SK-N-SH treated with all-trans-retinoic acid at 6 μM for 48 hours (cell line): ENCODE measurements at regions not wholly inside any gene's neighbourhood (a gene's known extent, or its start where the extent isn't known, plus 50 kb on each side); places are given as distances from the start of the nearest gene placed in this dataset.
"Not testable (repeated sequence)": the region's sequence is repeated elsewhere in the genome, so short reads cannot be mapped to it uniquely, and the experiment has no call there.

Experiments used
- ATAC-seq: fragments of 200-7000 bp; cut with Tn5 transposase; 3 replicates; pipeline ENCODE4 v1.9.1; 2020; ENCODE audit warnings: mild to moderate bottlenecking, moderate library complexity
- ARNTL ChIP-seq: fragments of 450-650 bp; formaldehyde crosslinking; IDR thresholded peaks from 2 replicates; pipeline ENCODE4 v1.5.0; 2020; ENCODE audit warnings: low read depth, mild to moderate bottlenecking, moderate library complexity, borderline replicate concordance
- CSDC2 ChIP-seq: fragments of 250-450 bp; sonication (Bioruptor Pico); IDR thresholded peaks from 2 replicates; pipeline ENCODE4 v1.5.0; 2020; ENCODE audit warnings: mild to moderate bottlenecking, moderate library complexity
- ISL1 ChIP-seq: fragments of 250-450 bp; sonication (Bioruptor Pico); IDR thresholded peaks from 2 replicates; pipeline ENCODE4 v2.1.2; 2022; ENCODE audit warnings: mild to moderate bottlenecking, moderate library complexity
- OSR1 ChIP-seq: fragments of 250-450 bp; sonication (Bioruptor Pico); IDR thresholded peaks from 2 replicates; pipeline ENCODE4 v1.8.0; 2022; ENCODE audit warnings: moderate library complexity, mild to moderate bottlenecking, inconsistent platforms
- PPARA ChIP-seq: fragments of 250-450 bp; sonication (Bioruptor Pico); IDR thresholded peaks from 2 replicates; pipeline ENCODE4 v1.5.0; 2020; ENCODE audit warnings: mild to moderate bottlenecking, borderline replicate concordance
- RARB ChIP-seq: fragments of 250-450 bp; sonication (Bioruptor Pico); IDR thresholded peaks from 2 replicates; pipeline ENCODE4 v1.8.0; 2021; ENCODE audit warnings: mild to moderate bottlenecking, moderate library complexity
- TCF4 ChIP-seq: fragments of 250-450 bp; sonication (Bioruptor Pico); IDR thresholded peaks from 2 replicates; pipeline ENCODE4 v1.8.0; 2021; ENCODE audit warnings: mild to moderate bottlenecking, moderate library complexity, borderline replicate concordance
- TOX ChIP-seq: fragments of 250-450 bp; sonication (Bioruptor Pico); IDR thresholded peaks from 2 replicates; pipeline ENCODE4 v1.8.0; 2021; ENCODE audit warnings: mild to moderate bottlenecking, moderate library complexity, borderline replicate concordance
- ZC3H10 ChIP-seq: fragments of 250-450 bp; sonication (Bioruptor Pico); IDR thresholded peaks from 2 replicates; pipeline ENCODE4 v1.5.1; 2021; ENCODE audit warnings: mild to moderate bottlenecking, moderate library complexity
- ZFP3 ChIP-seq: fragments of 250-450 bp; sonication (Bioruptor Pico); IDR thresholded peaks from 2 replicates; pipeline ENCODE4 v1.5.0; 2020; ENCODE audit warnings: mild to moderate bottlenecking, moderate library complexity
- ZNF565 ChIP-seq: fragments of 450-650 bp; formaldehyde crosslinking; conservative IDR thresholded peaks from 2 replicates; pipeline ENCODE4 v1.5.0; 2020; ENCODE audit warnings: low read depth, mild to moderate bottlenecking, moderate library complexity
- ZNF8 ChIP-seq: fragments of 450-650 bp; formaldehyde crosslinking; IDR thresholded peaks from 2 replicates; pipeline ENCODE4 v1.5.0; 2020; ENCODE audit warnings: mild to moderate bottlenecking, moderate library complexity
- TF ChIP-seq, protein P1 (sequence below): fragments of 250-450 bp; sonication (Bioruptor Pico); IDR thresholded peaks from 2 replicates; pipeline ENCODE4 v1.5.1; 2021; ENCODE audit warnings: mild to moderate bottlenecking, moderate library complexity
- TF ChIP-seq, protein P2 (sequence below): fragments of 250-450 bp; sonication (Bioruptor Pico); IDR thresholded peaks from 2 replicates; pipeline ENCODE4 v1.5.1; 2020; ENCODE audit warnings: low read depth, mild to moderate bottlenecking, moderate library complexity
- TF ChIP-seq, protein P3 (sequence below): fragments of 250-450 bp; sonication (Bioruptor Pico); IDR thresholded peaks from 2 replicates; pipeline ENCODE4 v1.8.0; 2020; ENCODE audit warnings: mild to moderate bottlenecking, moderate library complexity, borderline replicate concordance
- TF ChIP-seq, protein P4 (sequence below): fragments of 250-450 bp; sonication (Bioruptor Pico); IDR thresholded peaks from 2 replicates; pipeline ENCODE4 v1.8.0; 2021; ENCODE audit warnings: low read depth, mild to moderate bottlenecking, moderate library complexity, borderline replicate concordance
- TF ChIP-seq, protein P5 (sequence below): fragments of 250-450 bp; sonication (Bioruptor Pico); IDR thresholded peaks from 2 replicates; pipeline ENCODE4 v1.5.0; 2020; ENCODE audit warnings: mild to moderate bottlenecking, moderate library complexity

DNA sequence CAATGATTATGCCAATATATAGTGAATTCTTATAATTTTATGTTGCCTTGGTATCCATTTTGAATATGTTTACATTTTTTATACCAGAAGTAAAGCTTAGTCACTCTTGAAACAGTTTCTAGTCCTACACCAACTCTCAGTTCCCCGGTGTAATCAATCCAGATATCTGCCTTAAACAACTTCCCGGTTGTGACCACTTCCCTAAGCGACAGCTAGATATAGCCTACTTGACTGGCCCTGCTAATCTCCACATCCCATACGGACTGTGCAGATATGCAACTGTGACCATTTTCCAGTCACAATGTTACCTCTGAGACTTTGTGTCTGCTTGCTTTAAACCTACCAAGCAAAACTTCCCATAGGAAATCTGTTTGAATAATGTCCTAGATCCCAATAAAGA lies 1551.5 kb upstream of the SEL1L start (continued):
- TF ChIP-seq, protein P1, sequence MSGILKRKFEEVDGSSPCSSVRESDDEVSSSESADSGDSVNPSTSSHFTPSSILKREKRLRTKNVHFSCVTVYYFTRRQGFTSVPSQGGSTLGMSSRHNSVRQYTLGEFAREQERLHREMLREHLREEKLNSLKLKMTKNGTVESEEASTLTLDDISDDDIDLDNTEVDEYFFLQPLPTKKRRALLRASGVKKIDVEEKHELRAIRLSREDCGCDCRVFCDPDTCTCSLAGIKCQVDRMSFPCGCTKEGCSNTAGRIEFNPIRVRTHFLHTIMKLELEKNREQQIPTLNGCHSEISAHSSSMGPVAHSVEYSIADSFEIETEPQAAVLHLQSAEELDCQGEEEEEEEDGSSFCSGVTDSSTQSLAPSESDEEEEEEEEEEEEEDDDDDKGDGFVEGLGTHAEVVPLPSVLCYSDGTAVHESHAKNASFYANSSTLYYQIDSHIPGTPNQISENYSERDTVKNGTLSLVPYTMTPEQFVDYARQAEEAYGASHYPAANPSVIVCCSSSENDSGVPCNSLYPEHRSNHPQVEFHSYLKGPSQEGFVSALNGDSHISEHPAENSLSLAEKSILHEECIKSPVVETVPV (CRISPR knock-in tag) = no peak
- TF ChIP-seq, protein P2, sequence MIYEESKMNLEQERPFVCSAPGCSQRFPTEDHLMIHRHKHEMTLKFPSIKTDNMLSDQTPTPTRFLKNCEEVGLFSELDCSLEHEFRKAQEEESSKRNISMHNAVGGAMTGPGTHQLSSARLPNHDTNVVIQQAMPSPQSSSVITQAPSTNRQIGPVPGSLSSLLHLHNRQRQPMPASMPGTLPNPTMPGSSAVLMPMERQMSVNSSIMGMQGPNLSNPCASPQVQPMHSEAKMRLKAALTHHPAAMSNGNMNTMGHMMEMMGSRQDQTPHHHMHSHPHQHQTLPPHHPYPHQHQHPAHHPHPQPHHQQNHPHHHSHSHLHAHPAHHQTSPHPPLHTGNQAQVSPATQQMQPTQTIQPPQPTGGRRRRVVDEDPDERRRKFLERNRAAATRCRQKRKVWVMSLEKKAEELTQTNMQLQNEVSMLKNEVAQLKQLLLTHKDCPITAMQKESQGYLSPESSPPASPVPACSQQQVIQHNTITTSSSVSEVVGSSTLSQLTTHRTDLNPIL (CRISPR knock-in tag) = no peak
- TF ChIP-seq, protein P3, sequence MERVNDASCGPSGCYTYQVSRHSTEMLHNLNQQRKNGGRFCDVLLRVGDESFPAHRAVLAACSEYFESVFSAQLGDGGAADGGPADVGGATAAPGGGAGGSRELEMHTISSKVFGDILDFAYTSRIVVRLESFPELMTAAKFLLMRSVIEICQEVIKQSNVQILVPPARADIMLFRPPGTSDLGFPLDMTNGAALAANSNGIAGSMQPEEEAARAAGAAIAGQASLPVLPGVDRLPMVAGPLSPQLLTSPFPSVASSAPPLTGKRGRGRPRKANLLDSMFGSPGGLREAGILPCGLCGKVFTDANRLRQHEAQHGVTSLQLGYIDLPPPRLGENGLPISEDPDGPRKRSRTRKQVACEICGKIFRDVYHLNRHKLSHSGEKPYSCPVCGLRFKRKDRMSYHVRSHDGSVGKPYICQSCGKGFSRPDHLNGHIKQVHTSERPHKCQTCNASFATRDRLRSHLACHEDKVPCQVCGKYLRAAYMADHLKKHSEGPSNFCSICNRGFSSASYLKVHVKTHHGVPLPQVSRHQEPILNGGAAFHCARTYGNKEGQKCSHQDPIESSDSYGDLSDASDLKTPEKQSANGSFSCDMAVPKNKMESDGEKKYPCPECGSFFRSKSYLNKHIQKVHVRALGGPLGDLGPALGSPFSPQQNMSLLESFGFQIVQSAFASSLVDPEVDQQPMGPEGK = no peak
- TF ChIP-seq TOX (CRISPR knock-in tag) = no peak
- TF ChIP-seq RARB = no peak
- TF ChIP-seq ISL1 = no peak
- TF ChIP-seq ZFP3 = no peak
- no peak for TF ChIP-seq TCF4 (CRISPR knock-in tag)
- TF ChIP-seq, all 23 proteins: peak for 0

DNA sequence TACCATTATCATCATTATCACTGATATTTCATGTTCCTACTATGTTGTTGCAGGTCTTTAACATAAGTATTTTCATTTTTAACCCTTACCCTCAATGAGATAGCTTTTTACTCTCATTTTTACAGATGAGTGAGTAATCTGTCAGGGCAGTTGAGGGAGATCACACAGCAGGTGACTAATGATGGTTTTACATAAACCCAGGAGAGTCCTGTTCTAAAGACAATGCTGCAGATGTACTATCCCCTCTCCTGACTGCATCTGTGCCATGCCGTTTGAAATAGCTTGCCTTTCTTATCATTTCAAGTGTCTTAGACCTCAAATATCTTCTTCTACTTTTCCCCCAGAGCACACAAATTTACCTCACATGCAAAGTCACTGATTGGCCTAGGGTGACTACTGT lies 1552.1 kb upstream of the SEL1L start:
- TF ChIP-seq OSR1 (CRISPR knock-in tag) (no peak), ZNF8 (no peak), ZC3H10 (CRISPR knock-in tag) (no peak), ARNTL (CRISPR knock-in tag) (no peak), ISL1 (no peak), TCF4 (CRISPR knock-in tag) (no peak), PPARA (CRISPR knock-in tag) (no peak), ZFP3 (no peak), CSDC2 (CRISPR knock-in tag) (no peak), ZNF565 (CRISPR knock-in tag) (no peak)
- TF ChIP-seq, protein P2 (CRISPR knock-in tag) = no peak
- TF ChIP-seq, protein P4, sequence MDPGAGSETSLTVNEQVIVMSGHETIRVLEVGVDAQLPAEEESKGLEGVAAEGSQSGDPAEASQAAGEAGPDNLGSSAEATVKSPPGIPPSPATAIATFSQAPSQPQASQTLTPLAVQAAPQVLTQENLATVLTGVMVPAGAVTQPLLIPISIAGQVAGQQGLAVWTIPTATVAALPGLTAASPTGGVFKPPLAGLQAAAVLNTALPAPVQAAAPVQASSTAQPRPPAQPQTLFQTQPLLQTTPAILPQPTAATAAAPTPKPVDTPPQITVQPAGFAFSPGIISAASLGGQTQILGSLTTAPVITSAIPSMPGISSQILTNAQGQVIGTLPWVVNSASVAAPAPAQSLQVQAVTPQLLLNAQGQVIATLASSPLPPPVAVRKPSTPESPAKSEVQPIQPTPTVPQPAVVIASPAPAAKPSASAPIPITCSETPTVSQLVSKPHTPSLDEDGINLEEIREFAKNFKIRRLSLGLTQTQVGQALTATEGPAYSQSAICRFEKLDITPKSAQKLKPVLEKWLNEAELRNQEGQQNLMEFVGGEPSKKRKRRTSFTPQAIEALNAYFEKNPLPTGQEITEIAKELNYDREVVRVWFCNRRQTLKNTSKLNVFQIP (CRISPR knock-in tag) = no peak

DNA sequence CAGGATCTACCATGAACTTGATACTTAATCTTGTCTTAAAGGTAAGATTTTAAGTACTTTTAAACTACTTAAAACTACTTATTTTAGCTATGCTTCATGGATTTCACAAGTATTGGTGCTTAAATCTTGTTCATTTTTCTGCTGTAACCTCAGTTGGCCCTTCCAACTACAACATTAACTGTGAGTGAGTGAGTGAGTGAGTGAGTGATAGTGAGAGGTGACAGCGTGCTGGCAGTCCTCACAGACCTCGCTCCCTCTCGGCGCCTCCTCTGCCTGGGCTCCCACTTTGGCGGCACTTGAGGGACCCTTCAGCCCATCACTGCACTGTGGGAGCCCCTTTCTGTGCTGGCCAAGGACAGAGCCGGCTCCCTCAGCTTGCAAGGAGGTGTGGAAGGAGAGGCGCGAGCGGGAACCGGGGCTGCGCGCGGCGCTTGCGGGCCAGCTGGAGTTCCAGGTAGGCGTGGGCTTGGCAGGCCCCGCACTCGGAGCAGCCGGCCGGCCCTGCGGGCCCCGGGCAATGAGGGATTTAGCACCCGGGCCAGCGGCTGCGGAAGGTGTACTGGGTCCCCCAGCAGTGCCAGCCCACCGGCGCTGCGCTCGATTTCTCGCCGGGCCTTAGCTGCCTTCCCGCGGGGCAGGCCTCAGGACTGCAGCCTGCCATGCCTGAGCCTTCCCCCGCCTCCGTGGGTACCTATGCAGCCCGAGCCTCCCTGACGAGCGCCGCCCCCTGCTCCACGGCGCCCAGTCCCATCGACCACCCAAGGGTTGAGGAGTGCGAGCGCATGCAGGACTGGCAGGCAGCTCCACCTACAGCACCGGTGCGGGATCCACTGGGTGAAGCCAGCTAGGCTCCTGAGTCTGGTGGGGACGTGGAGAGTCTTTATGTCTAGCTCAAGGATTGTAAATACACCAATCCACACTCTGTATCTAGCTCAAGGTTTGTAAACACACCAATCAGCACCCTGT lies 1558.6 kb upstream of the SEL1L start:
- not testable (repeated sequence) for ATAC-seq

More for the DNA sequence above, 1552.1 kb upstream of the SEL1L start:
- ATAC-seq = no peak

DNA sequence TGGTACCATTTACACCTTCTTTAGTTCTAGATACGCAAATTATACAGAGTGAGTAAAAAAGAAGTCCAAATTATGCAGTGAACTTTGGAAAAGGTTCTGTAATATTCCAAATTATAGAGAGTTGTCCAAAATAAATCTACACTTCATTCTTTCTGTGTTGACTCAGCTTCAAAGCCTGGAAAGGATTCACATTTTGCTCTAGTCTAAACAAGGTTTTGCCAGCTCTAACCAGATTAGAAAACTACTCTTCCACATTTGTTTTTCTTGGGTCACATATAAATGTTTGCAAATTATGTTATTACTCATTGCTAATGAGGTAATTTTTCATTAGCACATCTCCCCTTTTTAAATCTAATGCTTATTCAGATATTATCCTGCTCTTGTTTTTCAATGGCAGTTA lies 1562.4 kb upstream of the SEL1L start:
- no peak for TF ChIP-seq CSDC2 (CRISPR knock-in tag)
- ATAC-seq = no peak

DNA sequence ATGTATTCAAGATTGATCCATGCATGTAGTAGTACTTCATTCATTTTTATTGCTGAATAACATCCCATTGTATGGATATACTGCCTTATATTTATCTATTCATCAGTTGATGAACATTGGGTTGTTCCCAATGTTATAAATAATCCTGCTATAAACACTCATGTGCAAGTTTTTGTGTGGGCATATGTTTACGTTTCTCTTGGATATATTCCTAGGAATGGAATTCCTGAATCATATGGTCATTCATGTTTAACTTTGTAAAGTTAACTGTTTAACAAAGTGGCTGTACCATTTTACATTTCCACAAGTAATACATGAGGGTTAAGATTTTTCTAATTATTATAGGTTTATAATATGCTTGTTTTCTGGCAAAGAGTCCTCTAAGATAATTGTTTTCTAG lies 1568.2 kb upstream of the SEL1L start:
- ATAC-seq = no peak
- TF ChIP-seq ZFP3 (no peak), TOX (CRISPR knock-in tag) (no peak)
- TF ChIP-seq, protein P5, sequence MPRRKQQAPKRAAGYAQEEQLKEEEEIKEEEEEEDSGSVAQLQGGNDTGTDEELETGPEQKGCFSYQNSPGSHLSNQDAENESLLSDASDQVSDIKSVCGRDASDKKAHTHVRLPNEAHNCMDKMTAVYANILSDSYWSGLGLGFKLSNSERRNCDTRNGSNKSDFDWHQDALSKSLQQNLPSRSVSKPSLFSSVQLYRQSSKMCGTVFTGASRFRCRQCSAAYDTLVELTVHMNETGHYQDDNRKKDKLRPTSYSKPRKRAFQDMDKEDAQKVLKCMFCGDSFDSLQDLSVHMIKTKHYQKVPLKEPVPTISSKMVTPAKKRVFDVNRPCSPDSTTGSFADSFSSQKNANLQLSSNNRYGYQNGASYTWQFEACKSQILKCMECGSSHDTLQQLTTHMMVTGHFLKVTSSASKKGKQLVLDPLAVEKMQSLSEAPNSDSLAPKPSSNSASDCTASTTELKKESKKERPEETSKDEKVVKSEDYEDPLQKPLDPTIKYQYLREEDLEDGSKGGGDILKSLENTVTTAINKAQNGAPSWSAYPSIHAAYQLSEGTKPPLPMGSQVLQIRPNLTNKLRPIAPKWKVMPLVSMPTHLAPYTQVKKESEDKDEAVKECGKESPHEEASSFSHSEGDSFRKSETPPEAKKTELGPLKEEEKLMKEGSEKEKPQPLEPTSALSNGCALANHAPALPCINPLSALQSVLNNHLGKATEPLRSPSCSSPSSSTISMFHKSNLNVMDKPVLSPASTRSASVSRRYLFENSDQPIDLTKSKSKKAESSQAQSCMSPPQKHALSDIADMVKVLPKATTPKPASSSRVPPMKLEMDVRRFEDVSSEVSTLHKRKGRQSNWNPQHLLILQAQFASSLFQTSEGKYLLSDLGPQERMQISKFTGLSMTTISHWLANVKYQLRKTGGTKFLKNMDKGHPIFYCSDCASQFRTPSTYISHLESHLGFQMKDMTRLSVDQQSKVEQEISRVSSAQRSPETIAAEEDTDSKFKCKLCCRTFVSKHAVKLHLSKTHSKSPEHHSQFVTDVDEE (CRISPR knock-in tag) = no peak
- TF ChIP-seq, protein P1 (CRISPR knock-in tag) = no peak
